GM23338 (cell line): ENCODE measurements at regions not wholly inside any gene's neighbourhood (a gene's known extent, or its start where the extent isn't known, plus 50 kb on each side); places are given as distances from the start of the nearest gene placed in this dataset.

Experiments used
- ATAC-seq: fragments of 200-7000 bp; cut with Tn5 transposase; 3 replicates; pipeline ENCODE4 v1.9.1; 2020
- DNase-seq: peaks from one replicate; pipeline ENCODE4 v3.0.0-alpha.2; 2015; ENCODE audit warnings: low spot score
- H2AFZ ChIP-seq: fragments of 200-600 bp; sonication (generic); 2 replicates; pipeline ENCODE4 v1.8.0; 2016; ENCODE audit warnings: antibody characterized with exemption, mild to moderate bottlenecking, moderate library complexity
- H3F3A ChIP-seq: fragments of 200-600 bp; sonication (generic); replicated peaks from 2 replicates; pipeline ENCODE4 v1.8.0; 2017; ENCODE audit warnings: antibody characterized with exemption, mixed run types, low read depth
- H3K27ac ChIP-seq: fragments of 200-600 bp; sonication (generic); 2 replicates; pipeline ENCODE4 v1.6.1; 2016; ENCODE audit warnings: low read depth
- H3K27me3 ChIP-seq: fragments of 200-600 bp; sonication (generic); 2 replicates; pipeline ENCODE4 v1.8.0; 2016; ENCODE audit warnings: mild to moderate bottlenecking, mixed run types, moderate library complexity; ENCODE audit not compliant: insufficient read depth
- H3K36me3 ChIP-seq: fragments of 200-600 bp; sonication (generic); 2 replicates; pipeline ENCODE4 v1.8.0; 2016; ENCODE audit warnings: mild to moderate bottlenecking; ENCODE audit not compliant: insufficient read depth
- H3K4me1 ChIP-seq: fragments of 200-600 bp; sonication (generic); 2 replicates; pipeline ENCODE4 v1.8.0; 2016; ENCODE audit warnings: mild to moderate bottlenecking, moderate library complexity; ENCODE audit not compliant: insufficient read depth
- H3K4me2 ChIP-seq: fragments of 200-600 bp; sonication (generic); 2 replicates; pipeline ENCODE4 v1.7.1; 2017; ENCODE audit warnings: mixed run types
- H3K4me3 ChIP-seq: fragments of 200-600 bp; sonication (generic); 2 replicates; pipeline ENCODE4 v1.6.1; 2016; ENCODE audit warnings: mixed run types
- H3K79me2 ChIP-seq: fragments of 200-600 bp; sonication (generic); replicated peaks from 2 replicates; pipeline ENCODE4 v1.8.0; 2017; ENCODE audit warnings: mild to moderate bottlenecking; ENCODE audit not compliant: insufficient read depth
- H3K9me2 ChIP-seq: fragments of 200-600 bp; sonication (generic); 2 replicates; pipeline ENCODE4 v1.8.0; 2017; ENCODE audit not compliant: insufficient read depth
- H4K20me1 ChIP-seq: fragments of 200-600 bp; sonication (generic); replicated peaks from 2 replicates; pipeline ENCODE4 v1.8.0; 2017; ENCODE audit warnings: mild to moderate bottlenecking; ENCODE audit not compliant: insufficient read depth
- H3K27ac Mint-ChIP-seq: 2 replicates; pipeline ENCODE4 v1.8.0; 2020; ENCODE audit warnings: inconsistent platforms, mild to moderate bottlenecking, moderate library complexity, mixed read lengths
- H3K27me3 Mint-ChIP-seq: 3 replicates; pipeline ENCODE4 v1.8.0; 2022; ENCODE audit warnings: low read depth, mild to moderate bottlenecking, moderate library complexity, mixed read lengths, inconsistent platforms; ENCODE audit not compliant: insufficient read depth, poor library complexity
- H3K36me3 Mint-ChIP-seq: 3 replicates; pipeline ENCODE4 v1.8.0; 2021; ENCODE audit warnings: low read depth, mild to moderate bottlenecking, inconsistent platforms, moderate library complexity, mixed read lengths
- H3K4me1 Mint-ChIP-seq: 3 replicates; pipeline ENCODE4 v1.8.0; 2020; ENCODE audit warnings: mild to moderate bottlenecking, inconsistent platforms, mixed read lengths
- H3K4me3 Mint-ChIP-seq: 3 replicates; pipeline ENCODE4 v1.8.0; 2021; ENCODE audit warnings: moderate library complexity, mild to moderate bottlenecking, inconsistent platforms, mixed read lengths
- H3K9me3 Mint-ChIP-seq: 3 replicates; pipeline ENCODE4 v1.8.0; 2020; ENCODE audit warnings: moderate library complexity, mild to moderate bottlenecking, inconsistent platforms, mixed read lengths
- ETS1 ChIP-seq: IDR thresholded peaks from 2 replicates; pipeline ENCODE4 v1.6.1; 2016; ENCODE audit warnings: antibody characterized with exemption
- POLR2AphosphoS5 ChIP-seq: IDR thresholded peaks from 2 replicates; pipeline ENCODE4 v1.6.1; 2016; ENCODE audit warnings: antibody characterized with exemption, low read depth
- TF ChIP-seq, protein P1 (sequence below), 2 experiments: fragments of 200-600 bp in 1 of 2; sonication (generic) in 1 of 2; conservative IDR thresholded peaks; 2 replicates each; pipeline versions ENCODE4 v1.5.1 to v1.6.1; 2016 to 2017; ENCODE audit warnings: antibody characterized with exemption in 2 of 2, low read depth in 2 of 2, mild to moderate bottlenecking in 2 of 2, moderate library complexity in 1 of 2
- TF ChIP-seq, protein P2 (sequence below): fragments of 250-450 bp; sonication (Bioruptor Pico); IDR thresholded peaks from 2 replicates; pipeline ENCODE4 v1.5.0; 2020; ENCODE audit warnings: mild to moderate bottlenecking, moderate library complexity

GRCh38 chr1:223023863-223024262 lies 119.2 kb downstream of the TLR5 start:
- Histone ChIP-seq H3K4me2 (peak overlapping the region; percentile 80), H4K20me1 (peaks cover 17% of the 10 kb centered on the region), H3F3A (peaks cover 60% of the 10 kb centered on the region), H3K9me2 (no peaks in the 10 kb centered on the region), H3K27ac (peak overlapping the region; percentile 98), H3K36me3 (peaks cover 45% of the 10 kb centered on the region), H3K4me1 (peaks cover 53% of the 10 kb centered on the region), H3K27me3 (no peaks in the 10 kb centered on the region), H3K79me2 (peaks cover 35% of the 10 kb centered on the region), H2AFZ (no peak overlapping the region), H3K4me3 (peak overlapping the region; percentile 50)
- TF ChIP-seq POLR2AphosphoS5 (peak; percentile 26; the same call in 1 of the 2 replicates), ETS1 (no peak)
- TF ChIP-seq, protein P1, sequence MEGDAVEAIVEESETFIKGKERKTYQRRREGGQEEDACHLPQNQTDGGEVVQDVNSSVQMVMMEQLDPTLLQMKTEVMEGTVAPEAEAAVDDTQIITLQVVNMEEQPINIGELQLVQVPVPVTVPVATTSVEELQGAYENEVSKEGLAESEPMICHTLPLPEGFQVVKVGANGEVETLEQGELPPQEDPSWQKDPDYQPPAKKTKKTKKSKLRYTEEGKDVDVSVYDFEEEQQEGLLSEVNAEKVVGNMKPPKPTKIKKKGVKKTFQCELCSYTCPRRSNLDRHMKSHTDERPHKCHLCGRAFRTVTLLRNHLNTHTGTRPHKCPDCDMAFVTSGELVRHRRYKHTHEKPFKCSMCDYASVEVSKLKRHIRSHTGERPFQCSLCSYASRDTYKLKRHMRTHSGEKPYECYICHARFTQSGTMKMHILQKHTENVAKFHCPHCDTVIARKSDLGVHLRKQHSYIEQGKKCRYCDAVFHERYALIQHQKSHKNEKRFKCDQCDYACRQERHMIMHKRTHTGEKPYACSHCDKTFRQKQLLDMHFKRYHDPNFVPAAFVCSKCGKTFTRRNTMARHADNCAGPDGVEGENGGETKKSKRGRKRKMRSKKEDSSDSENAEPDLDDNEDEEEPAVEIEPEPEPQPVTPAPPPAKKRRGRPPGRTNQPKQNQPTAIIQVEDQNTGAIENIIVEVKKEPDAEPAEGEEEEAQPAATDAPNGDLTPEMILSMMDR (conservative IDR thresholded peaks at IDR 0.05; ENCODE audit: low read depth in 2 of 2): no peak
- TF ChIP-seq, protein P2, sequence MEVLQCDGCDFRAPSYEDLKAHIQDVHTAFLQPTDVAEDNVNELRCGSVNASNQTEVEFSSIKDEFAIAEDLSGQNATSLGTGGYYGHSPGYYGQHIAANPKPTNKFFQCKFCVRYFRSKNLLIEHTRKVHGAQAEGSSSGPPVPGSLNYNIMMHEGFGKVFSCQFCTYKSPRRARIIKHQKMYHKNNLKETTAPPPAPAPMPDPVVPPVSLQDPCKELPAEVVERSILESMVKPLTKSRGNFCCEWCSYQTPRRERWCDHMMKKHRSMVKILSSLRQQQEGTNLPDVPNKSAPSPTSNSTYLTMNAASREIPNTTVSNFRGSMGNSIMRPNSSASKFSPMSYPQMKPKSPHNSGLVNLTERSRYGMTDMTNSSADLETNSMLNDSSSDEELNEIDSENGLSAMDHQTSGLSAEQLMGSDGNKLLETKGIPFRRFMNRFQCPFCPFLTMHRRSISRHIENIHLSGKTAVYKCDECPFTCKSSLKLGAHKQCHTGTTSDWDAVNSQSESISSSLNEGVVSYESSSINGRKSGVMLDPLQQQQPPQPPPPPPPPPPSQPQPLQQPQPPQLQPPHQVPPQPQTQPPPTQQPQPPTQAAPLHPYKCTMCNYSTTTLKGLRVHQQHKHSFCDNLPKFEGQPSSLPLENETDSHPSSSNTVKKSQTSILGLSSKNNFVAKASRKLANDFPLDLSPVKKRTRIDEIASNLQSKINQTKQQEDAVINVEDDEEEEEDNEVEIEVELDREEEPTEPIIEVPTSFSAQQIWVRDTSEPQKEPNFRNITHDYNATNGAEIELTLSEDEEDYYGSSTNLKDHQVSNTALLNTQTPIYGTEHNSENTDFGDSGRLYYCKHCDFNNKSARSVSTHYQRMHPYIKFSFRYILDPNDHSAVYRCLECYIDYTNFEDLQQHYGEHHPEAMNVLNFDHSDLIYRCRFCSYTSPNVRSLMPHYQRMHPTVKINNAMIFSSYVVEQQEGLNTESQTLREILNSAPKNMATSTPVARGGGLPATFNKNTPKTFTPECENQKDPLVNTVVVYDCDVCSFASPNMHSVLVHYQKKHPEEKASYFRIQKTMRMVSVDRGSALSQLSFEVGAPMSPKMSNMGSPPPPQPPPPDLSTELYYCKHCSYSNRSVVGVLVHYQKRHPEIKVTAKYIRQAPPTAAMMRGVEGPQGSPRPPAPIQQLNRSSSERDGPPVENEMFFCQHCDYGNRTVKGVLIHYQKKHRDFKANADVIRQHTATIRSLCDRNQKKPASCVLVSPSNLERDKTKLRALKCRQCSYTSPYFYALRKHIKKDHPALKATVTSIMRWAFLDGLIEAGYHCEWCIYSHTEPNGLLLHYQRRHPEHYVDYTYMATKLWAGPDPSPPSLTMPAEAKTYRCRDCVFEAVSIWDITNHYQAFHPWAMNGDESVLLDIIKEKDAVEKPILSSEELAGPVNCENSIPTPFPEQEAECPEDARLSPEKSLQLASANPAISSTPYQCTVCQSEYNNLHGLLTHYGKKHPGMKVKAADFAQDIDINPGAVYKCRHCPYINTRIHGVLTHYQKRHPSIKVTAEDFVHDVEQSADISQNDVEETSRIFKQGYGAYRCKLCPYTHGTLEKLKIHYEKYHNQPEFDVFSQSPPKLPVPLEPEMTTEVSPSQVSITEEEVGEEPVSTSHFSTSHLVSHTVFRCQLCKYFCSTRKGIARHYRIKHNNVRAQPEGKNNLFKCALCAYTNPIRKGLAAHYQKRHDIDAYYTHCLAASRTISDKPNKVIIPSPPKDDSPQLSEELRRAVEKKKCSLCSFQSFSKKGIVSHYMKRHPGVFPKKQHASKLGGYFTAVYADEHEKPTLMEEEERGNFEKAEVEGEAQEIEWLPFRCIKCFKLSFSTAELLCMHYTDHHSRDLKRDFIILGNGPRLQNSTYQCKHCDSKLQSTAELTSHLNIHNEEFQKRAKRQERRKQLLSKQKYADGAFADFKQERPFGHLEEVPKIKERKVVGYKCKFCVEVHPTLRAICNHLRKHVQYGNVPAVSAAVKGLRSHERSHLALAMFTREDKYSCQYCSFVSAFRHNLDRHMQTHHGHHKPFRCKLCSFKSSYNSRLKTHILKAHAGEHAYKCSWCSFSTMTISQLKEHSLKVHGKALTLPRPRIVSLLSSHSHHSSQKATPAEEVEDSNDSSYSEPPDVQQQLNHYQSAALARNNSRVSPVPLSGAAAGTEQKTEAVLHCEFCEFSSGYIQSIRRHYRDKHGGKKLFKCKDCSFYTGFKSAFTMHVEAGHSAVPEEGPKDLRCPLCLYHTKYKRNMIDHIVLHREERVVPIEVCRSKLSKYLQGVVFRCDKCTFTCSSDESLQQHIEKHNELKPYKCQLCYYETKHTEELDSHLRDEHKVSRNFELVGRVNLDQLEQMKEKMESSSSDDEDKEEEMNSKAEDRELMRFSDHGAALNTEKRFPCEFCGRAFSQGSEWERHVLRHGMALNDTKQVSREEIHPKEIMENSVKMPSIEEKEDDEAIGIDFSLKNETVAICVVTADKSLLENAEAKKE (CRISPR knock-in tag): no peak
- peaks cover 84% of the 10 kb centered on the region for H3K36me3 Mint-ChIP-seq
- H3K9me3 Mint-ChIP-seq: peaks cover 4% of the 10 kb centered on the region; the same call in 2 of the 3 replicates
- ATAC-seq: no peak
- no peak for DNase-seq
- peak overlapping the region; percentile 96 for H3K27ac Mint-ChIP-seq
- H3K4me1 Mint-ChIP-seq: peaks cover 64% of the 10 kb centered on the region
- peak overlapping the region; percentile 64 for H3K4me3 Mint-ChIP-seq
- H3K27me3 Mint-ChIP-seq: peaks cover 17% of the 10 kb centered on the region
